ENCODE measurements at regions not wholly inside any gene's neighbourhood (a gene's known extent, or its start where the extent isn't known, plus 50 kb on each side); places are given as distances from the start of the nearest gene placed in this dataset.

GRCh38 chr16:52078716-52079655, 468.0 kb downstream of the TOX3 start:
- no peak for TF ChIP-seq GATA2 (IDR thresholded peaks at IDR 0.05; ENCODE audit: low read depth, low read length)
- TF ChIP-seq GATA3 (IDR thresholded peaks at IDR 0.05; ENCODE audit: low read depth, low read length), result no peak

GRCh38 chr16:52077607-52078006, 469.3 kb downstream of the TOX3 start:
- TF ChIP-seq GATA2 (IDR thresholded peaks at IDR 0.05; ENCODE audit: low read depth, low read length) (no peak), GATA3 (IDR thresholded peaks at IDR 0.05; ENCODE audit: low read depth, low read length) (no peak)

GRCh38 chr16:52076801-52077201, 470.1 kb downstream of the TOX3 start:
- TF ChIP-seq GATA3 (IDR thresholded peaks at IDR 0.05; ENCODE audit: low read depth, low read length), result no peak
- TF ChIP-seq GATA2 (IDR thresholded peaks at IDR 0.05; ENCODE audit: low read depth, low read length), result no peak

- TF ChIP-seq GATA2 (IDR thresholded peaks at IDR 0.05; ENCODE audit: low read depth, low read length) (no peak), GATA3 (IDR thresholded peaks at IDR 0.05; ENCODE audit: low read depth, low read length) (no peak)
Measured at GRCh38 chr16:52076332-52076731, 470.6 kb downstream of the TOX3 start.

GRCh38 chr16:52074133-52074532, 472.8 kb downstream of the TOX3 start:
- TF ChIP-seq GATA2 (IDR thresholded peaks at IDR 0.05; ENCODE audit: low read depth, low read length) (no peak), GATA3 (IDR thresholded peaks at IDR 0.05; ENCODE audit: low read depth, low read length) (no peak)

GRCh38 chr16:52073024-52073423, 473.9 kb downstream of the TOX3 start:
- TF ChIP-seq GATA2 (IDR thresholded peaks at IDR 0.05; ENCODE audit: low read depth, low read length) (no peak), GATA3 (IDR thresholded peaks at IDR 0.05; ENCODE audit: low read depth, low read length) (no peak)

GRCh38 chr16:52071101-52071500, 475.8 kb downstream of the TOX3 start:
- TF ChIP-seq GATA3 (IDR thresholded peaks at IDR 0.05; ENCODE audit: low read depth, low read length) (no peak), GATA2 (IDR thresholded peaks at IDR 0.05; ENCODE audit: low read depth, low read length) (no peak)

GRCh38 chr16:52070341-52071057, 476.4 kb downstream of the TOX3 start:
- TF ChIP-seq GATA2 (IDR thresholded peaks at IDR 0.05; ENCODE audit: low read depth, low read length) (no peak), GATA3 (IDR thresholded peaks at IDR 0.05; ENCODE audit: low read depth, low read length) (no peak)

- no peak for TF ChIP-seq GATA2 (IDR thresholded peaks at IDR 0.05; ENCODE audit: low read depth, low read length)
- TF ChIP-seq GATA3 (IDR thresholded peaks at IDR 0.05; ENCODE audit: low read depth, low read length), result no peak
Measured at GRCh38 chr16:52069866-52070265, 477.1 kb downstream of the TOX3 start.

GRCh38 chr16:52068447-52069074, 478.4 kb downstream of the TOX3 start:
- no peak for TF ChIP-seq GATA3 (IDR thresholded peaks at IDR 0.05; ENCODE audit: low read depth, low read length)
- no peak for TF ChIP-seq GATA2 (IDR thresholded peaks at IDR 0.05; ENCODE audit: low read depth, low read length)

- TF ChIP-seq GATA2 (IDR thresholded peaks at IDR 0.05; ENCODE audit: low read depth, low read length) (no peak), GATA3 (IDR thresholded peaks at IDR 0.05; ENCODE audit: low read depth, low read length) (no peak)
Measured at GRCh38 chr16:52066962-52067361, 480.0 kb downstream of the TOX3 start.

- TF ChIP-seq GATA2 (IDR thresholded peaks at IDR 0.05; ENCODE audit: low read depth, low read length) (no peak), GATA3 (IDR thresholded peaks at IDR 0.05; ENCODE audit: low read depth, low read length) (no peak)
Measured at GRCh38 chr16:52056259-52056658, 490.7 kb downstream of the TOX3 start.

GRCh38 chr16:52055381-52055780, 491.6 kb downstream of the TOX3 start:
- TF ChIP-seq GATA3 (IDR thresholded peaks at IDR 0.05; ENCODE audit: low read depth, low read length), result no peak
- TF ChIP-seq GATA2 (IDR thresholded peaks at IDR 0.05; ENCODE audit: low read depth, low read length), result no peak

GRCh38 chr16:52054326-52054725, 492.6 kb downstream of the TOX3 start:
- no peak for TF ChIP-seq GATA2 (IDR thresholded peaks at IDR 0.05; ENCODE audit: low read depth, low read length)
- TF ChIP-seq GATA3 (IDR thresholded peaks at IDR 0.05; ENCODE audit: low read depth, low read length), result no peak

Data from SH-SY5Y (cell line).